ENCODE measurements at regions not wholly inside any gene's neighbourhood (a gene's known extent, or its start where the extent isn't known, plus 50 kb on each side); places are given as distances from the start of the nearest gene placed in this dataset.

DNA sequence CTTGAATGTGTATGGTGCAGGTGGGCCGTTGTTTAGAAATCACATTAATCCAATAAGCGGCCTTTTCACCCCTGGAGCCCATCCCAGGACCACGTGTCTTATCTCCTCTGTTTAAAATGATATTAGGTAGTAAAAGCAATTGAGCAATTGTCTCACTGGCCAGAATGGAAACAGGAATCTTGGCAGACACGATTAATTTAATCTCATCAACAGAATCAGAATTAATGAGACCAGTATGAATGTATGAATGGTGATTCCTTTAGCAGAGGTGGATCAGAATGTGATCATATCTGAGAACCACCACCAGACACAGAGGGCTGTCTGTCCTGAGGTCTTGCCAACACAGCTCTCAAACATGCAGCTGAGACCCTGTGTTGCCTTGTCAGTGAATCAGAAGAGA is 1591.4 kb downstream of the REEP3 start:
- H3K4me1 ChIP-seq (ENCODE audit: control insufficient read depth in 2 of 2, insufficient read depth in 2 of 2, low read length in 2 of 2), result no peaks in the 10 kb centered on the region
- no peak overlapping the region for H2AFZ ChIP-seq (ENCODE audit: insufficient read depth, low read depth, low read length, poor library complexity, severe bottlenecking)
- no peaks in the 10 kb centered on the region for H3K9me3 ChIP-seq (ENCODE audit: control extremely low read depth in 1 of 3, control insufficient read depth in 2 of 3, insufficient read depth in 1 of 3, low read length in 2 of 3)
- H3K9me3 Mint-ChIP-seq (ENCODE audit: insufficient read depth), result peaks cover 2% of the 10 kb centered on the region
- H3K27ac Mint-ChIP-seq, result no peak overlapping the region
- TF ChIP-seq, protein P1, sequence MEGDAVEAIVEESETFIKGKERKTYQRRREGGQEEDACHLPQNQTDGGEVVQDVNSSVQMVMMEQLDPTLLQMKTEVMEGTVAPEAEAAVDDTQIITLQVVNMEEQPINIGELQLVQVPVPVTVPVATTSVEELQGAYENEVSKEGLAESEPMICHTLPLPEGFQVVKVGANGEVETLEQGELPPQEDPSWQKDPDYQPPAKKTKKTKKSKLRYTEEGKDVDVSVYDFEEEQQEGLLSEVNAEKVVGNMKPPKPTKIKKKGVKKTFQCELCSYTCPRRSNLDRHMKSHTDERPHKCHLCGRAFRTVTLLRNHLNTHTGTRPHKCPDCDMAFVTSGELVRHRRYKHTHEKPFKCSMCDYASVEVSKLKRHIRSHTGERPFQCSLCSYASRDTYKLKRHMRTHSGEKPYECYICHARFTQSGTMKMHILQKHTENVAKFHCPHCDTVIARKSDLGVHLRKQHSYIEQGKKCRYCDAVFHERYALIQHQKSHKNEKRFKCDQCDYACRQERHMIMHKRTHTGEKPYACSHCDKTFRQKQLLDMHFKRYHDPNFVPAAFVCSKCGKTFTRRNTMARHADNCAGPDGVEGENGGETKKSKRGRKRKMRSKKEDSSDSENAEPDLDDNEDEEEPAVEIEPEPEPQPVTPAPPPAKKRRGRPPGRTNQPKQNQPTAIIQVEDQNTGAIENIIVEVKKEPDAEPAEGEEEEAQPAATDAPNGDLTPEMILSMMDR (IDR thresholded peaks at IDR 0.05), result no peak
- no peak for TF ChIP-seq EZH2 (IDR thresholded peaks at IDR 0.05; ENCODE audit: borderline replicate concordance, insufficient read depth, low read depth, low read length, poor library complexity, severe bottlenecking)
- H3K27me3 ChIP-seq (replicated peaks in 1 of 4; ENCODE audit: control extremely low read depth in 1 of 4, control insufficient read depth in 3 of 4, insufficient read depth in 4 of 4, low read length in 3 of 4), result no peaks in the 10 kb centered on the region
- H3K36me3 ChIP-seq (replicated peaks in 1 of 2; ENCODE audit: control extremely low read depth in 1 of 2, control insufficient read depth in 1 of 2, extremely low read depth in 1 of 2, insufficient read depth in 2 of 2, low read length in 1 of 2), result no peaks in the 10 kb centered on the region
- no peaks in the 10 kb centered on the region for H3K79me2 ChIP-seq (ENCODE audit: control insufficient read depth, insufficient read depth, low read length)
- no peak overlapping the region for H3K4me3 Mint-ChIP-seq
- H3K27me3 Mint-ChIP-seq, result no peaks in the 10 kb centered on the region
- no peaks in the 10 kb centered on the region for H4K20me1 ChIP-seq (ENCODE audit: control insufficient read depth, insufficient read depth, low read length, poor library complexity, severe bottlenecking)
- DNase-seq, result no peak
- no peak overlapping the region for H3K9ac ChIP-seq (ENCODE audit: low read length)
- H3K4me3 ChIP-seq (ENCODE audit: control extremely low read depth in 1 of 5, extremely low read depth in 1 of 5, insufficient read depth in 1 of 5, low read depth in 2 of 5, low read length in 4 of 5), result no peak overlapping the region
- no CpG with 5 or more reads among the region's 4 CpGs for WGBS (ENCODE audit: insufficient coverage)
- no peak overlapping the region for H3K27ac ChIP-seq (ENCODE audit: low read length in 2 of 2)
- no peaks in the 10 kb centered on the region for H3K4me1 Mint-ChIP-seq
- ChIA-PET POLR2A (no interaction called here), CTCF (no interaction called here)
- no peak for ATAC-seq (ENCODE audit: low read depth)
- intact Hi-C loops (cut with micrococcal nuclease), result no loop called here
- no peak overlapping the region for H3K4me2 ChIP-seq (replicated peaks; ENCODE audit: low read depth, low read length, poor library complexity, severe bottlenecking)

DNA sequence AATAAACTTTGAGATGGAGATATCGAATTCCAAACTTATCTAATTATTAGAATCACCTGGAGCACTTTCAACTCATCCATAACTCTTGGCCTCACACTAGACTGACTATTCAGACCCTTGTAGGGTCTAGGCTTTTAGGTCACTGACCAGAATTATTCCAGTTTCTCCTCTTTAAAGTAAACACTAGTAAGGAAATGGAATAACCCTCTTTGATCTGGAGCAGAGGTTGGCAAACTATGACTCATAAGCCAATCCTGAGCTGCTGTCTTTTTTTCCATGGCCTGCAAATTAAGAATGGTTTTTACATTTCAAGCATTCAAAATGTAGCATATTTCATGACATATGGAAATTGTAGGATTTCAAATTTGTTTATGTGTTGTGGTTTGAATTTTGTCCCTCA is 1601.9 kb downstream of the REEP3 start:
- ATAC-seq (ENCODE audit: low read depth) (no peak), DNase-seq (no peak)
- no peaks in the 10 kb centered on the region for H3K9me3 Mint-ChIP-seq (ENCODE audit: insufficient read depth)
- H3K4me2 ChIP-seq (replicated peaks; ENCODE audit: low read depth, low read length, poor library complexity, severe bottlenecking), result no peak overlapping the region
- no peaks in the 10 kb centered on the region for H3K36me3 ChIP-seq (replicated peaks in 1 of 2; ENCODE audit: control extremely low read depth in 1 of 2, control insufficient read depth in 1 of 2, extremely low read depth in 1 of 2, insufficient read depth in 2 of 2, low read length in 1 of 2)
- H3K79me2 ChIP-seq (ENCODE audit: control insufficient read depth, insufficient read depth, low read length), result no peaks in the 10 kb centered on the region
- no peak overlapping the region for H3K9ac ChIP-seq (ENCODE audit: low read length)
- H3K4me3 ChIP-seq (ENCODE audit: control extremely low read depth in 1 of 5, extremely low read depth in 1 of 5, insufficient read depth in 1 of 5, low read depth in 2 of 5, low read length in 4 of 5), result no peak overlapping the region
- no peak overlapping the region for H3K27ac Mint-ChIP-seq
- H4K20me1 ChIP-seq (ENCODE audit: control insufficient read depth, insufficient read depth, low read length, poor library complexity, severe bottlenecking), result no peaks in the 10 kb centered on the region
- WGBS (ENCODE audit: insufficient coverage), result no CpG with 5 or more reads among the region's 1 CpG
- CTCF ChIA-PET, result no interaction called here
- H3K9me3 ChIP-seq (ENCODE audit: control extremely low read depth in 1 of 3, control insufficient read depth in 2 of 3, insufficient read depth in 1 of 3, low read length in 2 of 3), result no peaks in the 10 kb centered on the region
- H3K4me1 Mint-ChIP-seq, result no peaks in the 10 kb centered on the region
- no peaks in the 10 kb centered on the region for H3K27me3 ChIP-seq (replicated peaks in 1 of 4; ENCODE audit: control extremely low read depth in 1 of 4, control insufficient read depth in 3 of 4, insufficient read depth in 4 of 4, low read length in 3 of 4)
- H3K27ac ChIP-seq (ENCODE audit: low read length in 2 of 2), result no peak overlapping the region
- H3K4me1 ChIP-seq (ENCODE audit: control insufficient read depth in 2 of 2, insufficient read depth in 2 of 2, low read length in 2 of 2), result no peaks in the 10 kb centered on the region
- H3K27me3 Mint-ChIP-seq, result no peaks in the 10 kb centered on the region
- TF ChIP-seq, protein P1 (IDR thresholded peaks at IDR 0.05), result no peak
- TF ChIP-seq EZH2 (IDR thresholded peaks at IDR 0.05; ENCODE audit: borderline replicate concordance, insufficient read depth, low read depth, low read length, poor library complexity, severe bottlenecking), result no peak
- H2AFZ ChIP-seq (ENCODE audit: insufficient read depth, low read depth, low read length, poor library complexity, severe bottlenecking), result no peak overlapping the region
- intact Hi-C loops (cut with micrococcal nuclease), result no loop called here
- POLR2A ChIA-PET, result no interaction called here
- no peak overlapping the region for H3K4me3 Mint-ChIP-seq

All from B cell (primary cell).